ENCODE measurements at regions not wholly inside any gene's neighbourhood (a gene's known extent, or its start where the extent isn't known, plus 50 kb on each side); places are given as distances from the start of the nearest gene placed in this dataset.
"Not testable (repeated sequence)": the region's sequence is repeated elsewhere in the genome, so short reads cannot be mapped to it uniquely, and the experiment has no call there.

- no peaks in the 10 kb centered on the region for H3K27me3 ChIP-seq (ENCODE audit: control insufficient read depth, insufficient read depth, low read length)
- H3K4me3 ChIP-seq (ENCODE audit: low read length) = no peak overlapping the region
- H3K36me3 ChIP-seq (ENCODE audit: control insufficient read depth, insufficient read depth, low read length) = no peaks in the 10 kb centered on the region
- peaks cover 17% of the 10 kb centered on the region for H3K4me1 ChIP-seq (ENCODE audit: control insufficient read depth, insufficient read depth, low read length)
- no peak overlapping the region for H3K27ac ChIP-seq (ENCODE audit: low read depth, low read length)
- no peak overlapping the region for H3K9ac ChIP-seq (ENCODE audit: low read length)
These were observed 100.5 kb upstream of the RNU6-1 start for GRCh38 chr15:67940324-67940719.

GRCh38 chr15:67941648-67942310 is 101.9 kb upstream of the RNU6-1 start:
- no peaks in the 10 kb centered on the region for H3K27me3 ChIP-seq (ENCODE audit: control insufficient read depth, insufficient read depth, low read length)
- peaks cover 21% of the 10 kb centered on the region for H3K4me1 ChIP-seq (ENCODE audit: control insufficient read depth, insufficient read depth, low read length)
- H3K9ac ChIP-seq (ENCODE audit: low read length) = no peak overlapping the region
- no peak overlapping the region for H3K4me3 ChIP-seq (ENCODE audit: low read length)
- H3K36me3 ChIP-seq (ENCODE audit: control insufficient read depth, insufficient read depth, low read length) = no peaks in the 10 kb centered on the region
- H3K27ac ChIP-seq (ENCODE audit: low read depth, low read length) = peak overlapping the region; percentile 28

GRCh38 chr15:67943475-67943874 is 103.6 kb upstream of the RNU6-1 start:
- Histone ChIP-seq H3K27ac (ENCODE audit: low read depth, low read length) (peak overlapping the region; percentile 85), H3K27me3 (ENCODE audit: control insufficient read depth, insufficient read depth, low read length) (no peaks in the 10 kb centered on the region), H3K4me3 (ENCODE audit: low read length) (no peak overlapping the region), H3K9ac (ENCODE audit: low read length) (no peak overlapping the region), H3K4me1 (ENCODE audit: control insufficient read depth, insufficient read depth, low read length) (peaks cover 21% of the 10 kb centered on the region), H3K36me3 (ENCODE audit: control insufficient read depth, insufficient read depth, low read length) (no peaks in the 10 kb centered on the region)

- Histone ChIP-seq H3K36me3 (ENCODE audit: control insufficient read depth, insufficient read depth, low read length) (no peaks in the 10 kb centered on the region), H3K4me3 (ENCODE audit: low read length) (no peak overlapping the region), H3K4me1 (ENCODE audit: control insufficient read depth, insufficient read depth, low read length) (peaks cover 21% of the 10 kb centered on the region), H3K9ac (ENCODE audit: low read length) (no peak overlapping the region), H3K27ac (ENCODE audit: low read depth, low read length) (peak overlapping the region; percentile 85), H3K27me3 (ENCODE audit: control insufficient read depth, insufficient read depth, low read length) (no peaks in the 10 kb centered on the region)
These were observed 104.3 kb upstream of the RNU6-1 start for GRCh38 chr15:67944010-67944641.

GRCh38 chr15:67945131-67945530 is 105.3 kb upstream of the RNU6-1 start:
- H3K27me3 ChIP-seq (ENCODE audit: control insufficient read depth, insufficient read depth, low read length) = no peaks in the 10 kb centered on the region
- no peak overlapping the region for H3K9ac ChIP-seq (ENCODE audit: low read length)
- no peak overlapping the region for H3K4me3 ChIP-seq (ENCODE audit: low read length)
- no peaks in the 10 kb centered on the region for H3K36me3 ChIP-seq (ENCODE audit: control insufficient read depth, insufficient read depth, low read length)
- peaks cover 21% of the 10 kb centered on the region for H3K4me1 ChIP-seq (ENCODE audit: control insufficient read depth, insufficient read depth, low read length)
- H3K27ac ChIP-seq (ENCODE audit: low read depth, low read length) = peak overlapping the region; percentile 85

- peak overlapping the region; percentile 44 for H3K27ac ChIP-seq (ENCODE audit: low read depth, low read length)
- H3K4me1 ChIP-seq (ENCODE audit: control insufficient read depth, insufficient read depth, low read length) = peaks cover 21% of the 10 kb centered on the region
- H3K36me3 ChIP-seq (ENCODE audit: control insufficient read depth, insufficient read depth, low read length) = no peaks in the 10 kb centered on the region
- no peak overlapping the region for H3K4me3 ChIP-seq (ENCODE audit: low read length)
- no peak overlapping the region for H3K9ac ChIP-seq (ENCODE audit: low read length)
- H3K27me3 ChIP-seq (ENCODE audit: control insufficient read depth, insufficient read depth, low read length) = no peaks in the 10 kb centered on the region
These were observed 106.3 kb upstream of the RNU6-1 start for GRCh38 chr15:67945951-67946700.

GRCh38 chr15:67946701-67947100 is 106.9 kb upstream of the RNU6-1 start:
- no peak overlapping the region for H3K27ac ChIP-seq (ENCODE audit: low read depth, low read length)

GRCh38 chr15:67947254-67948039 is 106.7 kb upstream of the PIAS1 start:
- no peak overlapping the region for H3K27ac ChIP-seq (ENCODE audit: low read depth, low read length)
- H3K9ac ChIP-seq (ENCODE audit: low read length) = no peak overlapping the region
- no peak overlapping the region for H3K4me3 ChIP-seq (ENCODE audit: low read length)
- no peaks in the 10 kb centered on the region for H3K27me3 ChIP-seq (ENCODE audit: control insufficient read depth, insufficient read depth, low read length)
- no peaks in the 10 kb centered on the region for H3K36me3 ChIP-seq (ENCODE audit: control insufficient read depth, insufficient read depth, low read length)
- H3K4me1 ChIP-seq (ENCODE audit: control insufficient read depth, insufficient read depth, low read length) = peaks cover 17% of the 10 kb centered on the region

More at GRCh38 chr15:67946701-67947100, 106.9 kb upstream of the RNU6-1 start:
- Histone ChIP-seq H3K9ac (ENCODE audit: low read length) (no peak overlapping the region), H3K27me3 (ENCODE audit: control insufficient read depth, insufficient read depth, low read length) (no peaks in the 10 kb centered on the region), H3K4me1 (ENCODE audit: control insufficient read depth, insufficient read depth, low read length) (peaks cover 21% of the 10 kb centered on the region), H3K4me3 (ENCODE audit: low read length) (no peak overlapping the region), H3K36me3 (ENCODE audit: control insufficient read depth, insufficient read depth, low read length) (no peaks in the 10 kb centered on the region)

- no peaks in the 10 kb centered on the region for H3K36me3 ChIP-seq (ENCODE audit: control insufficient read depth, insufficient read depth, low read length)
- H3K9ac ChIP-seq (ENCODE audit: low read length) = no peak overlapping the region
- H3K4me3 ChIP-seq (ENCODE audit: low read length) = no peak overlapping the region
- no peaks in the 10 kb centered on the region for H3K27me3 ChIP-seq (ENCODE audit: control insufficient read depth, insufficient read depth, low read length)
- no peak overlapping the region for H3K27ac ChIP-seq (ENCODE audit: low read depth, low read length)
- H3K4me1 ChIP-seq (ENCODE audit: control insufficient read depth, insufficient read depth, low read length) = peaks cover 17% of the 10 kb centered on the region
These were observed 105.9 kb upstream of the PIAS1 start for GRCh38 chr15:67948215-67948614.

- H3K4me3 ChIP-seq (ENCODE audit: low read length); H3K36me3 ChIP-seq (ENCODE audit: control insufficient read depth, insufficient read depth, low read length); H3K27ac ChIP-seq (ENCODE audit: low read depth, low read length); H3K4me1 ChIP-seq (ENCODE audit: control insufficient read depth, insufficient read depth, low read length); H3K27me3 ChIP-seq (ENCODE audit: control insufficient read depth, insufficient read depth, low read length); H3K9ac ChIP-seq (ENCODE audit: low read length): not testable (repeated sequence)
These were observed 102.9 kb upstream of the PIAS1 start for GRCh38 chr15:67951187-67951586.

GRCh38 chr15:67953299-67953698 is 100.8 kb upstream of the PIAS1 start:
- Histone ChIP-seq H3K4me3 (ENCODE audit: low read length) (no peak overlapping the region), H3K27ac (ENCODE audit: low read depth, low read length) (no peak overlapping the region), H3K4me1 (ENCODE audit: control insufficient read depth, insufficient read depth, low read length) (no peaks in the 10 kb centered on the region), H3K9ac (ENCODE audit: low read length) (no peak overlapping the region), H3K36me3 (ENCODE audit: control insufficient read depth, insufficient read depth, low read length) (no peaks in the 10 kb centered on the region), H3K27me3 (ENCODE audit: control insufficient read depth, insufficient read depth, low read length) (no peaks in the 10 kb centered on the region)

- Histone ChIP-seq H3K27ac (ENCODE audit: low read depth, low read length) (no peak overlapping the region), H3K4me3 (ENCODE audit: low read length) (no peak overlapping the region)
These were observed 98.9 kb upstream of the PIAS1 start for GRCh38 chr15:67955252-67955651.

More at GRCh38 chr15:67955252-67955651, 98.9 kb upstream of the PIAS1 start:
- H3K36me3 ChIP-seq (ENCODE audit: control insufficient read depth, insufficient read depth, low read length) = no peaks in the 10 kb centered on the region
- H3K9ac ChIP-seq (ENCODE audit: low read length) = no peak overlapping the region
- no peaks in the 10 kb centered on the region for H3K4me1 ChIP-seq (ENCODE audit: control insufficient read depth, insufficient read depth, low read length)
- H3K27me3 ChIP-seq (ENCODE audit: control insufficient read depth, insufficient read depth, low read length) = no peaks in the 10 kb centered on the region
